Posterior vena cava (tissue), 2 donors: ENCODE measurements at regions not wholly inside any gene's neighbourhood (a gene's known extent, or its start where the extent isn't known, plus 50 kb on each side); places are given as distances from the start of the nearest gene placed in this dataset.

ENCODE experiments used
- DNase-seq: peaks from one replicate; pipeline ENCODE4 v3.0.0-alpha.2; 2020; ENCODE audit warnings: low spot score
- intact Hi-C, 2 donors: fragments of 100-400 bp; cut with DNase I; formaldehyde crosslinking; loops; one replicate each; pipeline versions ENCODE4 v1.14.1 to v1.14.2; 2022 to 2023
- donor health status: DM: yes; HTN: yes; CAD: no.
- donor health status: DM: yes; HTN: yes; CAD: no.

DNA sequence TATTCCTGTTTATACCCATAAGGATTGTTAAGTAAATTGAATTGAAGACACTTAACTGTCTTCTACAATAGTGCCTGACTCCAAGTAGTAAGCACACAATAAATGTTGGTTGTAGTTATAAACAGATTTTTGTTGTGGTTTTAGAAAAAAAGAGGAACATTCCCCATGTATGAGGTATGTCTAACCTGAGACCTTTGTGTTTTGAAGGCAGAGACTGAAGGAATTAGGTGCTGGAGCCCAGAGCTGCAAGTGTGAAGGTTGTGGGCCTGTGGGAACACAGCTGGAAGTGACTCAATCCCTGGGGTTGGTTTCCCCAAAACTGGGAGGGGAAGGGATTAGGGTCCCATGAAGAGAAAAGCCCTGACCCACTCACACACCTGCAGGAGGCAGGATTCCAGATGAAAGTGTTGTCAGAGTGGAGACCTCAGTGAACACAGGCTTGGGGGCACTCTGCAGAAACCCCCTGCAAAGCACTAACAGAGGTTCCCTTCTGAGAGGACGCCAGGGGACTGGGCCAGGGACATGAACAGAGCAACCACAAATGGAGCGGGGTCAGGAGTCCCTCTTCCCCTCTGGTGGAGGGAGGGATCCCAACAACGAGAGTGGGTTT is 265.1 kb upstream of the KLF14 start:
- no peak for DNase-seq

DNA sequence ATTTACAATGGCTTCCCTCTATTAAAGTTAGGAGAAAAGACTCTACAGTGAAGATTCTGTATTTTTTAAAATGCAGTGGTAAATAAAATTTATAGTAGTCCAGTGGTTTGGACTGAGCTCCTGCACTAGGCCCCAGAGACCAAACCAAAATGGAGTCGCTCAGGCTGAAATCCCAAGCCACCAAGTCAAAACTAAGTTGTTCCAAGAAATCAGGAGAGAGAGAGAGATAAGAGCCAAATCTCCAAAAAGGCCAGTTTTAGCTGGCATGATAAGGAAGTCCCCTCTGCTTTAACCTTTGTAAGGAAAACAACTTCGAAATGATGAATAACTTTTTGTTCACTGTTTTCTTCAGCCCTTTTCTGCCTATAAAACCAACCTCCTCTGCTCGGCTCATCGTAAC is 265.9 kb upstream of the KLF14 start:
- intact Hi-C loops = loop anchor here in 1 of 2 donors (10.0 kb wide), 1 partner anchor 105 kb away; no protein-coding TSS in a partner anchor
- no peak for DNase-seq

More for the DNA sequence above, 265.1 kb upstream of the KLF14 start:
- intact Hi-C loops = no loop called here

DNA sequence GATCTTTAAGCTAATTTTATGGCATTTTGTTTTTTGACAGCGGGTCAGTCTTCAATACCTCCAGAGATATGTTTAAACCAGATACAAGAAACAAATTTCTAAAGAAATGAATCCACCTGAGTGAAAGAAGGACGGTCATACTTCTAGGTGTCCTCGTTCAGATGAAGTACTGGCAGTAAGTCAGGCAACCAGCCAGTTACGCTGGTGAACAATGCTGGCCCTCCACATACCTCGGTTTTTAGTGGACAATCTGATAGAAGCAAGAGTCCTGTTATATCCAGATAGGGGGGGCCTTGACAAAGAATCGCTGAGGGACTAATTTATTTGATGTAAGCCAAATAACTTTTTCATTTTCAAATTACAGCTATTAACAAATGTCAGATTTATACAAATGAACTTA is 266.4 kb upstream of the KLF14 start:
- no peak for DNase-seq
- intact Hi-C loops = loop anchor here in 1 of 2 donors (10.0 kb wide), 1 partner anchor 106 kb away; no protein-coding TSS in a partner anchor

DNA sequence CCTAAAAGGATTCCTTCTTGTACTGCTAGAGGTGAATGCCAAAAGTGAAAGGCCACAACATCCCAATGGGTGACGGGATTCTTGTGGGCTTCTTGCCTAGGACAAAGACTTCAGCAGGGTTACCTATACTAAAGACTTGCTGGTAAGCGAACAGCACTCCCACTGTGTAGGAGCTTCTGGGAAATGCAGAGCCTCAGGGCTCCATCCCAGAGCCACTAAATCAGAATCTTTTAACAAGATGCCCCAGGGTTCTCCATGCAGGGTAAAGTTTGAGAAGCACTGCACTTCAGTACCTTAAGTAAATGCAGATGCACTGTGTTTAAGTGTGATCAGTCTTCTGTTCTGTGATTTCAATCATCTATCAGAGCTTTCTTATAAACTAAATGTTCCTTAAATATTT is 266.9 kb upstream of the KLF14 start:
- no peak for DNase-seq
- intact Hi-C loops = loop anchor here in 1 of 2 donors (10.0 kb wide), 1 partner anchor 106 kb away; no protein-coding TSS in a partner anchor

DNA sequence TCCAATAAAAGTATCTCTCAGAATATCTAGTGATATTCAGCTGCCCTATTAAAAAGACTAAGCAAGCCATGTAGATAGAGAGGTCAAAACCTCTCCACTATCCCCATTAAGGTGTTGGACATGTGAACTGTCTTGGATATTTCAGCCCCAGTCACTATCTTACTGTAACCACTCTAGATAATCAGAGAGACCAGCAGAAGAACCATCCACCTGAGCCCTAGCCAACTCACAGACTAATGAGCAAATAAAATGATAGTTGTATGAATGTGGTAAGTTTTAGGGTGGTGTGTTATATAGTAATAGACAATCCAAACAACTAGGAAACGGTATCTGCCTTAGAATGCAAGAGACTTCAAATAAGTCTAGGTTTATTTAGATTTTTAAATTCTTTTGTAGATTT is 268.6 kb upstream of the KLF14 start:
- no peak for DNase-seq
- intact Hi-C loops = loop anchor here in 1 of 2 donors (10.0 kb wide), 1 partner anchor 108 kb away; no protein-coding TSS in a partner anchor

DNA sequence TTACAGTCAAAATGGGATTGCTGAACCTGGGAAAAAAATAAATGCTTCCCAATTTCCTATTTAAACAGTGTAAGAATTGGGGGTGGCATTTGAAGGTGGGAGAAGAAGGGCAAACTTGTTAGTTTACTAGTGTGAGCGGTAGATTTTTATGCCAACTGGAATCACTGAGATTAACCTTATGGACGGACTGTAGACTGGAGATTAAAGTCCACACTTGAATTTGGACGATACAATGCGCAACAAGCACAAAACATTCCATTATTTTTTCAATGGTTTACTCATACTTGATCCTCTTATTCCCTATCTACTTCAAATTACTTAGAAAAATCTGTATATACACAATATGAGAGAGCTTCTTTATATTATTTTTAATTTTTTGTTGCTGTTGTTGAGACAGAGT is 269.6 kb upstream of the KLF14 start:
- DNase-seq = no peak
- intact Hi-C loops = loop anchor here in 1 of 2 donors (10.0 kb wide), 1 partner anchor 109 kb away; no protein-coding TSS in a partner anchor

DNA sequence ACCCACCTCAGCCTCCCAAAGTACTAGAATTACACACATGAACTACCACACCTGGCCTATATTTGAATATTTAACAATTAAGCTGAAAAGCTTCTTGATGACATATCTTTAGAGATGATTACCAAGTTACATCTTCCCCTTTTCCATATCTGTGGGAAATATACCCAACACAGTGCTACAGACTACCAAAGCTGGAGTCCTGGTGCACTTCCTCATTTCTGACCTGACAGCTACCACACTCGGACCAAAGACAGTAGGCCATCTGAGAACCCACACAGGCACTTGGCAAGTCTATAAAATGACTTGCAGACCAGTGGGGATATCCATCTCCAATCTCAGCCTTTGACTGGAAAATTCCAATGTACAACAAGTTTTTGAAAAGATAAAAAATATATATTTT is 270.4 kb upstream of the KLF14 start:
- intact Hi-C loops = loop anchor here in 1 of 2 donors (10.0 kb wide), 1 partner anchor 110 kb away; no protein-coding TSS in a partner anchor
- no peak for DNase-seq

DNA sequence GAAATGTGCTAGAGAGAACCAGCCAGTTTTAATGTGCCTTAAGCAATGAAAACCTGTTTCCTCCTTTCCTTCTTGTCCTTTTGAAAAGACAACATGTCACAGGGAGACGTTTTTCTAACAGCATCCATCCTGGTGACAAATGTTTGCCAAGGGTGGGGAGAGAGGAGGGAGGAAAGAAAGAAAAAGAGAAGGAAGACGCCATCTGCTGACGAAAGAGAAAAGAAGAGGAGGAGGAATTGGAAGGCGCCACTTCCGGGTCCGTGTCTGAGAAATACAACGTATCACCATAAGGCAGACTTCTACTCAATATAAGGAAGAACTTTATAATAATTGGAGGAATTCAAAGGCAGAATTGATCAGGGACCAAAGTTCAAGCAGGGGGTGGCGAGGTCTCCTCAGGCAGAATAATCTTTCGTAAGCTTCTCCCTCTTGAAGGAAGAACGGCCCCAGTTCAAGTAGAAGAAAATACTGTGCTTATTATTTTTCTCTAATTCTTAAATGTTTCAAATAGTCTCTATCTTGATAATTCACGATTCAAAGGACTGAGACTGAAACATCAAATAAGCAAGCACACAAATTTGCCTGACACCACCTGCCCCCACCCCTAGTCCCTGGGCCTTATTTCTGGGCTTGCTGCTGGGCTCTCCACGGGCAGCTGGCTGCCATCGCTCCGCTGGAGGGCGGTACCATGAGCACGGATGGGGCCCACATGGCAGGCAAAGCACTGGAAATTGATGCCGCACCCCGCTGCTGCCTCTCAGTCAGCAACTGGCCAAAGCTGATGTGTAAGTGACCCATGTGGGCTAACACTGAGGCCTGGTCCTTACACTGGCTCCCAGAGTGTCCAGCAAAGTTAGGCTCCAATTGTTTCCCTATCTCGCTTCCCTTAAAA is 273.7 kb upstream of the KLF14 start:
- peak; percentile 86 for DNase-seq
- intact Hi-C loops = loop anchor here (5.0 to 10.0 kb wide), 2 partner anchors 110 to 113 kb away; no protein-coding TSS in a partner anchor

DNA sequence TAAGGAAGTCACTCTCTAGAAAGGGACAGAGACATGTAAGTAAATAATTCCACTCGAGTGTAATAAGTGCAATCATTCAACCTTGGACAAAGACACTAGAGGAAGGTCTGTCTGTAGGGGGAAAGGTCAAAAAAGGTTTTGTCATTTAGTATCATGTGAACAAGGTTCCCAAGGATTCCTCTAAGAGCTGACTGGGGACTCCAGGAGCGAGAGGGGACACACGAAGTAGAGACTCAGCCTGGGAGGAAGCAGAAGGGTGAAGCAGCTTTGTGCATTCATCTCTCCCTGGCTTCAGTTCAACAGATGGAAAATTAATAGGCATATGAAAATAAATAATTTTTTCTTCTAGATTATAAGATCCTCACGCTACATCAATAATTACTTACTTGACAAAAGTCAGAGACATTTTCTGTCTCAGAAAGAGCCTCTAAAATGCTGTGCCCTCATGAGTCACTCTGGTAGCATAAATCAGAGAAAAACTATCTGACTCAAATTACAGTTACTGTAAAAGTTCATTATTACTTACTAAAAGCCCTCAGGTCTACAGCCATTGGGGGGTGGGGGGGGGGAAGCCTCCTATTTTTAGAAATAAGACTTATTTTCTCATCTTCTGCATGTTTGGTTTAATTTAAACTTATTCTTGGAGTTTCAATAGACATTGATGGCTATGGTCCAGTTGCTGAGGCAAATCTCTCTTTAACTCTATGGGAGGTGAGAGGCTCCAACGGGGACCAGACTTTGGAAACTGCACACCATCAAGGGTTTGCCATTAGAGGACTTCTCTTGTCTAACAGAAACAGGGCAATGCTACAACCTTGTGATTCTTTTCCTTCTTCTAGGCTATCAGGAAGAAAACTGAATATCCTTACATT is 275.1 kb upstream of the KLF14 start:
- intact Hi-C loops = loop anchor here (5.0 to 10.0 kb wide), 2 partner anchors 112 to 114 kb away; no protein-coding TSS in a partner anchor
- no peak for DNase-seq

DNA sequence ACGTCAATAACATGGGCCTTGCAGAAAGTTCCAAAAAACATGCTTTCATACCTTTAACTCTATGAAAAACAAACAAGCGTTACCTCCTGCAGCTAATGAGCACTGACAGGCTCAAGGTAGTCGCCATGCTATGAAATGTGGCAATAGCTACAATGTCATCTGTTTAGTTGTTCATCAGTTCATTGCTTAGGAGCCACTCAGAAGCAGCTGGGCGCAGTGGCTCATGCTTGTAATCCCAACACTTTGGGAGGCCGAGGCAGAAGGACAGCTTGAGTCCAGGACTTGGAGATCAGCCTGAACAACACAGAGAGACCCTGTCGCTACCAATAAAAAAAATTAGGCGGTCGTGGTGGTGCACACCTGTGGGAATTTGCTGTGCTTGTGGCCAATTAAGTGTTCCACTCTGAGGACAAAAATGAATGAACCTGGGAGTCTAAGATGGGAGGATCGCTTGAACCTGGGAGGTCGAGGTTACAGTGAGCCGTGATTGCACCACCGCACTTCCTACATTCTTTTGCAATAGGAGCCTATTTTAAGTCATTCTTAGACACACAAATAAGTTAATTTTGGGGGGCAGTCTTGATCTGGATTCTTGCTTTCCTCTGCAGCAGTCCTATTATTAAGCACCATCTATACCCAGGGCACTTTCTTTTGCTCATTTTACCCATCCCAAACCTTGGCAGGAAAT is 276.2 kb upstream of the KLF14 start:
- intact Hi-C loops = no loop called here
- DNase-seq = no peak

DNA sequence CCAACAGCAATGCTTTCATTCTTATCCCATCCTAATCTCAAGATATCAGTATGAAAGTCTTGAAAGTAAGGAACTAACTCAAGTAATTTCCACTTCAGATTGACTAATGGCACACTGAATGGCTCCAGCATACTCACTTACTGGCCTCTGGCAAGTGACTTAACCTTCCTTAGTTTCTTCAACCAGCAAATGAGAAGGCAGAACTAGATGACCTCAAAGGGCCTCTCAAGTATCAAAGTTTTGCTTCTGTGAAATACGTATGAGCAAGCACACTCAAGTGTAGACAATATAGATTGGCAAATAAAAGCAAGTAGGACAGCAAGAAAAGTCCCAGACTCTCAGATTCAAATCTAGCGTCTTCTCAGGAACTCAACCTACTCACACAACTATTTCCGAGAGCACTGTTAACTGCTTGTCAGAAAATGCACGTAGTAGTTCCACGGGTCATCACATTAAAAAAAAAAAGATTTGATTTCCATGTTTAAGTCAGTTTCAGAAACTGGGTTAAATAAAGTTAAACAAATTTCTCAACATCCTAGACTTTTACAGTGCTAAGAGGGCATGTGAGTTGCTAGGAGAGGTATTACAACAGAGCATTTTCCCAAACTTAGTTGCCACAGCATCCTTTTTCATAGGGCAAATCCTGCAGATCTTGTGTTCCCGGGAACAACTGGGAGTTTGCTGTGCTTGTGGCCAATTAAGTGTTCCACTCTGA is 276.9 kb upstream of the KLF14 start:
- no peak for DNase-seq
- intact Hi-C loops = no loop called here

DNA sequence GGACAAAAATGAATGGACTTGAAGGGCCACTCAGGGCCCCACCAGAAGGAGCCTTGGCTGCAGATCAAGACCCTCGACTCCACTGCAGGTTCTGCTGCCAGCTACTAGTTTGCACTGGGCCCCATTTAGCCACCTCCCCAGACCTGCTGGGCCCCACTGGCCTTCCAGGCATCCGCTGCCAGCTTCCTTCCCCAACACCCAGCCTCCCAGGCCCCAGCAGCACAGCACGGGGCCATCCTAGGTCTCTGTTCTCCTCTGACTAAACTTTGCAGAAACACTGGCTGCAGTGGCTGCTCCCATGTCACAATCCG is 277.4 kb upstream of the KLF14 start:
- no peak for DNase-seq
- intact Hi-C loops = no loop called here

DNA sequence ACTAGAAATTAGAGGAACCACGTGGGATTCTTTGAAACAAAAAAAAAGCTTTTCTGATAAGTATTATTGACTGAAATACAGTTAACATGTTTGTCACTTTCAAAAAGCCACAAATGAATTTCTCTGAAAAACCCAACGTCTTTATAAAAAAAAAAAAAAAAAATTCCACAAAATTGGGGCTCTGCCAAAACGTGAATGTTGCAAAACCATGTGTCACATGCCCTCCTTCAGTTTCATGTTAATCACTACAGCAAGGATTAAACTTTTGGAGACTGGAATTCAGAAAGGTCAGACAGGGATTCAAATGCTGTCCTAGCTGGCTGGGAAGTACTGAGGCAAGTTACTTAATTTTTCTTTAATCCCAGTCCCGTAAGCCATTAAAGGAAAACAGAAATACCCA is 278.0 kb upstream of the KLF14 start:
- DNase-seq = no peak
- intact Hi-C loops = no loop called here

DNA sequence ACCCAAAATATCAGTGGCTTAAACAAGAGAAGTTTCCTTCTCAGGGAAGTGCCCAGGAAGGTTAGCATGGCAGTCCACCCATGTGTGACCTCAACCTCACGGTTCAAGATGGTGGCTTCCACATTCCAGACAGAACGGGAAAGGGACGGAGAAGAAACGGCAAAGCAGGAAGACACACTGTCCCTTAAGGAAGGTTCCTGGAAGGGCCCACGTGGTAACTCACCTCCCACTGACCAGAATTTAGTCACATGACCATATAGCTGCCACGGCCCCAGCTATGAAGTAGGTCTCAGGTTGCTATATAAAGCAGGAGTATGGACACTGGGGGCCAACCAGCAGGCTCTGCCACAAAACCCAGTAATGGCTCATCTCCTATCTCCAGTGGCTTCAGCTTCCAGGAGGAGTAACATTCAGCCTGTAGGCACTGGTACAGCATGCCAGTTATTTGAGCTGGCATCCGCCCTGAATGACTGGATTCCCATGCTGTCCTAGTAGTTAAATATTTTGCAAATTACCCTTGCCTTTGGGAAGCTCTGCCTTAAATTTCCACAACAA is 278.5 kb upstream of the KLF14 start:
- DNase-seq = no peak
- intact Hi-C loops = no loop called here

DNA sequence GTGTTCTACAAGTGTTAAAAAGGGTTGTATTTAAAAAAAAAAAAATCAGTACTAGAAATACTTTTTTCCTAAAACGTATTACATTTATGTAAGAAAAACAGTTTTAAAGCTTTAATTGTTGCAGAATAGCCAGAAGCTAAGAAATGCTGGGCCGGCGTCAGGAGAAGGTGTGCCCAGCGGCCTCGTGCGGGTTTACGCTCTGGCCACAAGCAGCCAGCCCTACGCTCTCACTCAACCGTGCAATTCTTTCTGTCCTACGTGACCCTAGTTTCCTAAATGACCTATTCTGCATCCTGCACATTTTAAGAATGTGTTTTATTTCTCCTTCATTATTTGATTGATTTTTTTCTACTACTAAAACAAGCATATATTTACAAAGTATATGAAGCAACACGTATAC is 279.7 kb upstream of the KLF14 start:
- intact Hi-C loops = no loop called here
- DNase-seq = no peak

DNA sequence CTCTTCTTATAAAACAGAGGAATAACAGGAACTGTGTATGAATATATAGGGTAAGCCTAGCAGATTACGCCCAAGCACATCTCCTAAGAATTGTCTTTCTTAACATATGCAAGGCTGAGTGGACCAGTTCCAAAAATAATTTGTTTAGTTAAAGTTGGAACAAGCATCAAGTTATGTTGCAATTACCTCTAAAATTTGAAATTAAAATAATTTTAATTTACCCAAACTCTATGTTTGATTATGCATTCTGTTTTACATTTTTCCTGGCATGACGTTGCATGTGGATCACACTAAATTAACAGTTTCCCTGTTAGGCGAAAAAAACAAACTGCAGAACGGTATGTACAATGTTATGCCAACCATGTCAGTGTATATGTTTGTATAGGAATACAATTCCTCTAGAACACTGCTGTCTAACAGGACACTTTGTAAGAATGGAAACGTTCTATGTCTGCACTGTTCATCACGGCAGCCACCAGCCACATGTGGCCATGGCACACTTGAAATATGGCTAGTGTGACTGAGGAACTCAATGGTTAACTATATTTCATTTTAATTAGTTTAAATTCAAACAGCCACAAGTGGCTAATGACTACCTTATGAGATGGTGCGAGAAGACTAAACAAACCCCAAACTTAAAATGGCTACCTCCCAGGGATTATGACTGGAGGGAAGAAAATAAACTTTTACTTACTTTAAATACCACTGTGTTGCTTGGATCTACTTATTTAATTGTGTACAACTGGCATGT is 281.1 kb upstream of the KLF14 start:
- DNase-seq = no peak
- intact Hi-C loops = no loop called here

DNA sequence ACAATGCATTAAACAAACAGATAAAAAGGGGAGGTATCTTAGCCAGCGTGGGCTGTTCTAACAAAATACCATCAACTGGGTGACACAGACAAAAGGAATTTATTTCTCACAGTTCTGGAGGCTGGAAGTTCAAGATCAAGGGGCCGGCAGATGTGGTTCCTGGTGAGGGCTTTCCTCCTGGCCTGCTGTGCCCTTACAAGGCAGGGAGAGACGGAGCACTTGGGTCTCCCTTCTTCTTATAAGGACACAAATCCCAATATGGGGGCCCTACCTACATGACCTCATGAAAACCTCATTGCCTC is 281.6 kb upstream of the KLF14 start:
- no peak for DNase-seq
- intact Hi-C loops = no loop called here

DNA sequence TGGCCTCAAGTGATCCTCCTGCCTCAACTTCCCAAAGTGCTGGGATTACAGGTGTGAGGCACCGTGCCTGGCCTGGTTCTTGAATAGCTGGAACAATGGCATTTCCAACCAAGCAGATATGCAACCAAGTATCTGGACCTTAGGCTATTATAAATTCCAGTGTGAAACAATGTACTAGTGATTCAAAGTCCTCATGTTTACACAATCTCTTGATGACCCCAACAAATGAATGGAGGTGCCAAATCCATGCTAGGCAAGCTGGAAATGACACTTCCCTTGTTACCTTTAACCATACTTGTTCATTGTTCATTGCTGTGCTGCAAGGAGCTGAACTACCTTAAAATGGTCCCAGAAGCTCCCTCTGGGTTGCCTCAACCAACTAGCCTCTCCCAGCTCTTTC is 282.2 kb upstream of the KLF14 start:
- DNase-seq = no peak
- intact Hi-C loops = no loop called here
